SJCRH30 (cell line): ENCODE measurements at regions not wholly inside any gene's neighbourhood (a gene's known extent, or its start where the extent isn't known, plus 50 kb on each side); places are given as distances from the start of the nearest gene placed in this dataset.
"Not testable (repeated sequence)": the region's sequence is repeated elsewhere in the genome, so short reads cannot be mapped to it uniquely, and the experiment has no call there.

ENCODE experiments used
- DNase-seq, 2 experiments: peaks; one replicate each; pipeline ENCODE4 v3.0.0-alpha.2; 2015 to 2020
- H3K27ac ChIP-seq: fragments of 250-450 bp; sonication (Bioruptor Pico); 2 replicates; pipeline ENCODE4 v1.5.1; 2020; ENCODE audit warnings: mild to moderate bottlenecking, moderate library complexity
- H3K27me3 ChIP-seq: fragments of 250-450 bp; sonication (Bioruptor Pico); 2 replicates; pipeline ENCODE4 v1.5.1; 2020; ENCODE audit warnings: mild to moderate bottlenecking, moderate library complexity
- H3K36me3 ChIP-seq: fragments of 250-450 bp; sonication (Bioruptor Pico); 2 replicates; pipeline ENCODE4 v1.5.1; 2020; ENCODE audit warnings: mild to moderate bottlenecking, moderate library complexity
- H3K4me1 ChIP-seq: fragments of 250-450 bp; sonication (Bioruptor Pico); 2 replicates; pipeline ENCODE4 v1.5.1; 2020; ENCODE audit warnings: mild to moderate bottlenecking, moderate library complexity
- H3K4me3 ChIP-seq: fragments of 250-450 bp; sonication (Bioruptor Pico); 2 replicates; pipeline ENCODE4 v1.5.1; 2020; ENCODE audit warnings: mild to moderate bottlenecking, moderate library complexity
- H3K9me3 ChIP-seq: fragments of 250-450 bp; sonication (Bioruptor Pico); replicated peaks from 2 replicates; pipeline ENCODE4 v1.5.1; 2020; ENCODE audit warnings: mild to moderate bottlenecking, moderate library complexity

DNA sequence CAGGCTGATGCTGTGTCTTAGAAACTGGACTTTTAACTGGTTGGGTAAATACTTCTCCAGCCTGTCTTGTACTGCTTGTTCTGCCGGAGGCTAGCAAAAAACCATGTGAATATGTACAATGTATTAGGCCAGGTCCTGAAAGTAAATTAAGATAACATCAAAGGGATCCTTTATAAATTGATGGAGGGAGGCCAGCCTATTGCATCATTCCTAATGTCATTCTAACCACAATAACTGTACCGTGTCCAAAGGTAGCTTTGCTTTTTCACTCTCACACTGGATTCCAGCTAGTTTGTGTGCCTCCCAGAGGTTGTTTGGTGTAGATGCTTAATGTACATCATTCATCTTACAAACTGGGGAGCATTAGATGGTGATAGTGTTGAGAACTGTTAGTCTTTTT, 91.2 kb upstream of the SEM1 start:
- DNase-seq, result peak in 1 of 2 experiments; percentile 26
- Histone ChIP-seq H3K27ac (no peak overlapping the region), H3K27me3 (no peaks in the 10 kb centered on the region), H3K36me3 (no peaks in the 10 kb centered on the region), H3K4me1 (no peaks in the 10 kb centered on the region), H3K4me3 (no peak overlapping the region), H3K9me3 (no peaks in the 10 kb centered on the region; the same call in 1 of the 2 replicates)

DNA sequence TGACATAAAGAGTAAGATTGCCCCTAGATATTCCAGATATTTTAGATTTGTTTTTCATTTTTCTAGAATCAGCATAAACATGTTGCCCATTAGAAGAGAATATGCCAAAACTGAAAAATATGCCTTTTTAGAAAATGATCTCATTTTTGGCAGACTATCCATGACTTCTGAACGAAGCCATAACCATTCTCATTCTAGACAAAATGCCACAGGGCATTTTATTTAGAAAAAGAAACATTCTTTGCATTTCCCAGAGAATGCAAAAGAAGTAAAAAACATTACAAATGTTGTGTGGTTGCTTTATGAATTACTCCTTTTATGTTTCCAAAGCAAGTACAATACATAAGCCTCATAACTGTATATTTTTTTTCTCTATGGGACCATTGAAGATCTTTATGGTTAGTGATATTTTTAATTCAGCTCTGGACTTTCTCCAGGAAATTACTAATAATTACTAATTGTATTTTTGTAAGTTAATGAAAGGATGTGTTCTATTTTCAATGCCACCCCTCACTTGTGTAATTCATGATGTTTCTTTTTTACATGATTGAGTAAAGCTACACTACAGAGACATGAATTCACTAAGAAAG, 109.6 kb upstream of the SEM1 start:
- no peaks in the 10 kb centered on the region for H3K36me3 ChIP-seq
- no peak for DNase-seq
- H3K27me3 ChIP-seq, result no peaks in the 10 kb centered on the region
- no peak overlapping the region for H3K4me3 ChIP-seq
- H3K4me1 ChIP-seq, result no peaks in the 10 kb centered on the region
- H3K9me3 ChIP-seq, result no peaks in the 10 kb centered on the region; the same call in 1 of the 2 replicates
- no peak overlapping the region for H3K27ac ChIP-seq

DNA sequence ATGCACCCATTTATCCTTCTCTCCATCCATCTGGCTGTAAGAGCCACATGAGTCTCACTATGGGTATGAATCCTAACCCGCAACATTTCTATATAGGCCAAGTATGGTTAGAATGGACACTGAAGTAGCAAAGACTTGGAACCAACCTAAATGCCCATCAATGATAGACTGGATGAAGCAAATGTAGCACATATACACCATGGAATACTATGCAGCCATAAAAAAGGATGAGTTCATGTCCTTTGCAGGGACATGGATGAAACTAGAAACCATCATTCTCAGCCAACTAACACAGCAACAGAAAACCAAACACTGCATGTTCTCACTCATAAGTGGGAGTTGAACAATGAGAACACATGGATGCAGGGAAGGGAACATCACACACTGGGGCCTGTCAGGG, 111.5 kb upstream of the SEM1 start:
- not testable (repeated sequence) for H3K4me3 ChIP-seq, H3K27me3 ChIP-seq, H3K4me1 ChIP-seq, H3K9me3 ChIP-seq, H3K27ac ChIP-seq, DNase-seq, H3K36me3 ChIP-seq

DNA sequence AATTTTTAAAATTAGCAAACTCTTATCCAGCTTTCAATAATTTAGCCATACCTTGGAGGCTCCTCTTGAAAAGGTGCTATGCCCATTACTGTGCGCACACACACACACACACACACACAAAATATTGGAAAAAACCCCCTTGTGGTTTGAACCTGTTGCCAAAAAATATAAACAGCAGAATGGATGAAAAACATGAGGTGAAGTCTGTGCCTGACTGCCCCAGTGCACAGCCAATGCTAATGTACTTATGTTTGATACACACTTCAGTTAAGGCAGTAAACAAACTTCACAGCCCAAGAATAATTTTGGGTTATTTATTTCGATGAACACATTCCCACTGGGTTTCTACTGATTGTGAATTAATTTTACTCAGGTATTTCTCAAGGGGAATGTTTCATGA, 113.2 kb upstream of the SEM1 start:
- H3K27ac ChIP-seq, result no peak overlapping the region
- no peaks in the 10 kb centered on the region for H3K4me1 ChIP-seq
- no peak for DNase-seq
- H3K4me3 ChIP-seq, result no peak overlapping the region
- no peaks in the 10 kb centered on the region for H3K9me3 ChIP-seq
- H3K27me3 ChIP-seq, result no peaks in the 10 kb centered on the region
- H3K36me3 ChIP-seq, result no peaks in the 10 kb centered on the region

DNA sequence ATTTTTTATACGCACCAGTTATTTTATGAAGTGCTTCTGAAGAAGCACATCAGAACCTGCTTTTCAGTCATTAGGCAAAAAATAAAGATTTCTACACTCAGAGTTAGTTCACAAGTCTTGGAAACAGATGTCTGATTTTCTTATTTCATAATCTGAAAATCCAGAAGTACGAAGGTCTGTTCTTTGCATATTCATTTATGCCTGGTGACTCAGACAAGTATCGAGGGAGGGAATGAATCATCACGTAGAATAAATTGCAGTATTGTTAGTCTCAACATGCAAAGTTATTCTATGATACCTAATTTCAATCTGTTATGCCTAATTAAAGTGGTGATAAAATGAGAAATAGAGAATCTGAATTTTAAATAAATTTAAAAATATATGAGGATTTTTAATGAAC, 113.6 kb upstream of the SEM1 start:
- no peak for DNase-seq

DNA sequence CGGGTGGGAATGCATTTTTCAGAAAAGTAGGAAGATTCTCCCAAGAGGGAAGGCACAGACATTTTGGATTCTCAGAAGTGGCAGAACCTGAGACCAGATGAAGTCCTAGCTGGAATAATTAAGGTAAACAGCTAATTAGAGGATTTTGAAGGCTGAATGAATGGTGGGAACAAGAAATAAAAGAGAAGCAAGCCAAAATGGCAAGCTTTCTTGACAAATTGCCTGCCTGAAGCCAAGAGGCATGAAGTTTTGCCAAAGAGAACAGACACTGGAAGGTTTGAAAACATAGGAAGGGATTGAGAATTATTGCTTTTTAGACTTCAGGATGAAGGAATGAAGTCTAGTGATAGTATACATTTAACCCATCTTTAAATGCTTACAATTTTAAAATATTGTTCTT, 115.0 kb upstream of the SEM1 start:
- no peaks in the 10 kb centered on the region for H3K27me3 ChIP-seq
- H3K36me3 ChIP-seq, result no peaks in the 10 kb centered on the region
- no peak overlapping the region for H3K27ac ChIP-seq
- H3K4me1 ChIP-seq, result no peaks in the 10 kb centered on the region
- H3K4me3 ChIP-seq, result no peak overlapping the region
- H3K9me3 ChIP-seq, result no peaks in the 10 kb centered on the region
- no peak for DNase-seq

More for the DNA sequence above, 113.6 kb upstream of the SEM1 start:
- Histone ChIP-seq H3K4me3 (no peak overlapping the region), H3K27me3 (no peaks in the 10 kb centered on the region), H3K27ac (no peak overlapping the region), H3K4me1 (no peaks in the 10 kb centered on the region), H3K9me3 (no peaks in the 10 kb centered on the region), H3K36me3 (no peaks in the 10 kb centered on the region)

DNA sequence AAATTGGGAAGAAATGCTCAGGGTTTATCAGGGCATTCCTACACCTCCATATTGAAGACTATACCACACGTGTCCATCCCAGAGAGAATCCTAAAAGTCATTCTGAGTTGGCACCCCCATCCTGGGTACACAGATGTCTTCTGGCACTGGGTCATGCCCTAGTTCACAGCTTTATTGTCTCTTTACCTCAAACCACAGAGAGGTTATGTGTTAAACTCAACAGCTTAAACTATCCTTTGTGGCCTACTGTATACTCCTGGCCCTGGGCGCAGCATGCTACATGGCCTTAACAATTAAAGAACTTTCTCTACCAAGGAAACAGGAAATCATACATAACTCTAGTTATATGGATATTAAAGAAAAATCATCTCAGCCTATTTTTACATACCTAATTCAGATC, 115.6 kb upstream of the SEM1 start:
- H3K4me1 ChIP-seq, result no peaks in the 10 kb centered on the region
- DNase-seq, result no peak
- H3K4me3 ChIP-seq, result no peak overlapping the region
- H3K9me3 ChIP-seq, result no peaks in the 10 kb centered on the region
- H3K36me3 ChIP-seq, result no peaks in the 10 kb centered on the region
- H3K27me3 ChIP-seq, result no peaks in the 10 kb centered on the region
- no peak overlapping the region for H3K27ac ChIP-seq

DNA sequence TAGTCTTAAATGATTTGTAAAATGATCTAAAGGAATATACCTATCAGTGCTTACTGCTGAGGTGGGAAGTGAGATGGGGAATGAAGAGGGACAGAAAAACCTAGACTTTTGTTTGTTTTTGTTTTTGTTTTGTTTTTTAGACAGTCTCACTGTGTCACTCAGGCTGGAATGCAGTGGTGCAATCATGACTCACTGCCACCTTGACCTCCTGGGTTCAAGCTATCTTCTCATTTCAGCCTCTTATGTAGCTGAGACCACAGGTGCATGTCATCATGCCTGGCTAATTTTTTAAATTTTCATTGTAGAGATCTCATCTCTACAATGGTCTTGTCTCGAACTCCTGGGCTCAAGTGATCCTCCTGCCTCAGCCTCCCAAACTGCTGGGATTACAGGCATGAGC, 116.4 kb upstream of the SEM1 start:
- no peaks in the 10 kb centered on the region for H3K9me3 ChIP-seq
- no peaks in the 10 kb centered on the region for H3K4me1 ChIP-seq
- no peaks in the 10 kb centered on the region for H3K36me3 ChIP-seq
- no peak overlapping the region for H3K4me3 ChIP-seq
- H3K27ac ChIP-seq, result no peak overlapping the region
- DNase-seq, result no peak
- H3K27me3 ChIP-seq, result no peaks in the 10 kb centered on the region

DNA sequence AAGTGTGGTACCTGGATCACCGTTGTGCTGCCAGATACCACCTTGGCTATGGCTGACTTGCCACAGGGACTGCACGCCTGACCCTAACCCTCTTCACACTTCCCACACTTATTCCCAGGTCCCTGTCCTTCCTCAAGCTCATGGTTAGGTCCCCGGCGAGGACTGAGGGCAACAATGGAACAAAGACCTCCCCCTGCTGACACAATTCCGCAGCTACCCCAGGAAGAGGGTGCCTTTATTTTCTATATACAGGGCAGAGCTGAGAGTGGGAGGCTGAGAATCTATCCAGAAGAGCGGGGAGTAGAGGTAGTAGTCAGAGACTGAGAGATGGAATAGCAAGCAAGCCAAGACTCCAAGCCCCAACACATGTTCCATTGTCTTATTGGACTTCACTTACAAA, 118.1 kb upstream of the SEM1 start:
- no peaks in the 10 kb centered on the region for H3K36me3 ChIP-seq
- no peak for DNase-seq

DNA sequence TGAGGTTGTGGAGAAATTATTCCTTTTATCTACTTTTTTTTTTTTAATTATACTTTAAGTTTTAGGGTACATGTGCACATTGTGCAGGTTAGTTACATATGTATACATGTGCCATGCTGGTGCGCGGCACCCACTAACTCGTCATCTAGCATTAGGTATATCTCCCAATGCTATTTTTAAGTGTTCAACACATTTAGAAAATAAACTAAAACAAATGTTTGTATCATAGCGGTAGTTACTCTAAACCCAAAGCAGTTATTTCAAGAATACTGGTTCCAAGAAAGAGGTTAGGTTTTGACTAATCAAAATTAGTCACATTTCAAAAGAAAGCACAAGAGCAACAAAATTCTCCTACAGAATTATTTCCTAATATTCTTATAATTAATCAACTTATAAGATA, 119.5 kb upstream of the SEM1 start:
- not testable (repeated sequence) for H3K9me3 ChIP-seq, DNase-seq, H3K27ac ChIP-seq, H3K36me3 ChIP-seq, H3K27me3 ChIP-seq, H3K4me1 ChIP-seq, H3K4me3 ChIP-seq

More for the DNA sequence above, 118.1 kb upstream of the SEM1 start:
- Histone ChIP-seq H3K4me3 (no peak overlapping the region), H3K27me3 (no peaks in the 10 kb centered on the region), H3K4me1 (no peaks in the 10 kb centered on the region), H3K27ac (no peak overlapping the region), H3K9me3 (no peaks in the 10 kb centered on the region)

DNA sequence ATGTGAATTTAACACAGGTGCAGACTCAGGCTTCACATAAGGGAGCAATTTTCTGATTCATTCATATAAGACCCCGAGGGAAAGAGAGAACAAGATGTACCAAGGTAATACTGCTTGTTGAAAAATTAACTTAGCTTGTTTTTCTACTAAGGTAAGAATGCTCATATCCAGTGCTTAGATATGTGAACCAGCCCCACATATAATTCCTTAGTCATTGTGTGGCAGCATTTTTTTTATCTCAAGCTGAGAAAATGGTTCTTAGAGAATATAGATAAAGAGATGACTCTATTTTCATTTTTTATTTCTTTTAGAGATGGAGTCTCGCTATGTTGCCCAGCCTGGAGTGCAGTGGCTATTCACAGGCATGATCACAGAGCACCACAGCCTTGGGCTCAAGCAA, 121.8 kb upstream of the SEM1 start:
- H3K4me1 ChIP-seq, result no peaks in the 10 kb centered on the region; the same call in 1 of the 2 replicates
- no peak for DNase-seq
- no peaks in the 10 kb centered on the region for H3K9me3 ChIP-seq
- H3K27me3 ChIP-seq, result no peaks in the 10 kb centered on the region
- H3K4me3 ChIP-seq, result no peak overlapping the region
- no peak overlapping the region for H3K27ac ChIP-seq
- no peaks in the 10 kb centered on the region for H3K36me3 ChIP-seq

DNA sequence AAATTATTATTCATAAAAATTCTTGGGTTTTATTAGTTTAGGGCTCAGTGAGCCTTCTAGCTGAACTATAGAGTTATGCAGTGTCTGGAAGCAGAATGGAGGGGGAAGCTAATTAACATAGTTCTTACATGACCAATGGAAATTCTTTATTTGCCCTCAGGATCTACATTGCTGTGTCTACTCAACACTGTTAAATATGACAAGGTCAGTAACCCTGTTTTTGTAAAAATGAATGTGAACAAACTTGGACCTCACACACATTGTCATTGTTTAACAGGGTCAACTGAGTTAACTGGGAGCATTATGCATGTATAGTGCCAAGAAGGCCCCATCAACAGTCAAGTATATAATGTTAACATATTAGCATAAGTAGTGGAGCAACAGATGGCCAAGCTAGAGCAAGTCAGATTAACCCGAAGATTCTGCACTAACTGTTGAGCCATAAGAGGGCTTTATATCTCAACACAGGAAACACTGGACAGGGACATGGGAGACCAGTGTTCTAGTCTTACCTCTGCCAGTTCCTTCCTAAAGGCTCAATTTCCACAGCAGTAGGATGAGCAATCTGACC, 122.5 kb upstream of the SEM1 start:
- no peaks in the 10 kb centered on the region; the same call in 1 of the 2 replicates for H3K4me1 ChIP-seq
- no peak overlapping the region for H3K27ac ChIP-seq
- H3K36me3 ChIP-seq, result no peaks in the 10 kb centered on the region
- DNase-seq, result no peak
- no peaks in the 10 kb centered on the region for H3K27me3 ChIP-seq
- no peak overlapping the region for H3K4me3 ChIP-seq
- H3K9me3 ChIP-seq, result no peaks in the 10 kb centered on the region

DNA sequence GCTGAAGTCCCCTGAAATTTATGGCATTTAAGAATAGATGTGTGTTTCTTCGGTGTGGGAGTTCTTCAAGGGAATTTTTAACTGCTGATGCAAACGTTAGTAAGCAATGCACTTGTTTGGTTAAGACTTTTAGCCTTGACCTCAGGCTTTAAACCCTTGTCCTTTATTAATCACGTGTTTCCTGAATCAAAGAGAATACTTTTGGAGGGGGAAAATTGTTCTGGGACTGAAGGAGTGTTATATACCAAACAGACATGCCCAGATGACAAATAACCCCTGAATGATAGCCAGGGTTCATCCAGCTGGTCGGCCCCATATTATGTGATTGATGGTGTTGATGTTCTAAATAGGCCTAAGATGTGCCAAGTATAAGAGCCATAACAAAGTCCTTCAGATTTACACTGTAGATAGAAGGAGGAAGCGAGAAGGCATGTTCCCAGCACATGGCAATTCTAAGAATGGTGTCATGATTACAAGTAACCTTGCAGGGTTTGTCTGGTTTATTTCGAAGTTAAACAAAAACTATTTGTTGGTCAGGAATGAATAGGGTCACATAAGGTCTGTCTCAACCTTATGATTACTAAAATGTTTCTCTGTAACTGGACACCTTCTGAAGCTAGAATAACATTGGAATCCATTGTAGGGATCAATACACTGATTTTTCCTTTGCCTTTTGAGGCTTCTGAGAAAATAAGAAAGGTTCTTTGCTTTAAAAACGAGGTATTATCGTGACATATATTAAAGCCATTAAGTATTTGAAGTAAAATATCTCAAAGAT, 124.2 kb upstream of the SEM1 start:
- no peaks in the 10 kb centered on the region for H3K27me3 ChIP-seq
- no peak for DNase-seq
- H3K4me3 ChIP-seq, result no peak overlapping the region
- no peak overlapping the region for H3K27ac ChIP-seq
- no peaks in the 10 kb centered on the region for H3K9me3 ChIP-seq
- H3K4me1 ChIP-seq, result no peaks in the 10 kb centered on the region; the same call in 1 of the 2 replicates
- H3K36me3 ChIP-seq, result no peaks in the 10 kb centered on the region

DNA sequence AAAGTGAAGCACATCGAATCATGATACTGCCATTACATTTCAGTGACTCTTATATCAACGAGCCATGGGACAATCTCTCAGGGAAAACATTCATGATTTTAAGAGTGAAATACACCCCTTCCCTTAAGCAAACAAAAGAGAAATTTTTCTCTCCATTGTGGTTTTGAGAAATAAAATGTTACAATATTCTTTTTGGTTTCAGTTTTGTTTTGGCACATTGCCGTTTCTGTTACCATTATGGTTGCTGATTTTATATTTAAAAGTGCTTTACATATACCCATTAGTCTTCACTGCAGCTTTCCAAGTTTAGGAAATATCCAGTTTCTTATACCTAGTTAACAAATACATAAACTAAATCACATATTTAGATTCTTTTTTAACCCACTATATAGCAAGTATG, 126.8 kb upstream of the SEM1 start:
- no peaks in the 10 kb centered on the region for H3K27me3 ChIP-seq
- no peaks in the 10 kb centered on the region for H3K36me3 ChIP-seq
- no peak overlapping the region for H3K27ac ChIP-seq
- H3K4me3 ChIP-seq, result no peak overlapping the region
- H3K4me1 ChIP-seq, result no peaks in the 10 kb centered on the region; the same call in 1 of the 2 replicates
- no peaks in the 10 kb centered on the region for H3K9me3 ChIP-seq
- no peak for DNase-seq

DNA sequence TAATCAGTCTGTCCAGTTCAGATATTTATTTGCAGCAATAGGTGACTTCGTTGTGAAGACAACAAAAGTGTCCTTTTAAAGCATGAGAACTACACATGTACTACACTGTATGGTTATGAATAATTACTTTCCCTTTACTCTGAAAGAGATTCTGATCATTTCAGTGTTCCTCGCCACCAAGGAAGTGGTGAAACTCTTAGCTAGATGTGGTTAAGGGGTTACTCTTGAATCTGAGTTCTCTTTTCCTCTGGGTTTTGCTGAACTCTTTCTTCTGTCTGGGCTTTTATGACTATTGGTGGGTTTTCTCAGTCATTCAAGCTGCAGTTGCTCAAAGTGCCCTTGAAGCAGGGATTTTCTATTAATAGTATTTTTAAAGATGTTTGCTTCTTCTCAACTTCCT, 127.9 kb upstream of the SEM1 start:
- DNase-seq, result no peak
- Histone ChIP-seq H3K4me3 (no peak overlapping the region), H3K27ac (no peak overlapping the region), H3K36me3 (no peaks in the 10 kb centered on the region), H3K4me1 (no peaks in the 10 kb centered on the region; the same call in 1 of the 2 replicates), H3K27me3 (no peaks in the 10 kb centered on the region), H3K9me3 (no peaks in the 10 kb centered on the region)
